ENCODE measurements at regions not wholly inside any gene's neighbourhood (a gene's known extent, or its start where the extent isn't known, plus 50 kb on each side); places are given as distances from the start of the nearest gene placed in this dataset.

DNA sequence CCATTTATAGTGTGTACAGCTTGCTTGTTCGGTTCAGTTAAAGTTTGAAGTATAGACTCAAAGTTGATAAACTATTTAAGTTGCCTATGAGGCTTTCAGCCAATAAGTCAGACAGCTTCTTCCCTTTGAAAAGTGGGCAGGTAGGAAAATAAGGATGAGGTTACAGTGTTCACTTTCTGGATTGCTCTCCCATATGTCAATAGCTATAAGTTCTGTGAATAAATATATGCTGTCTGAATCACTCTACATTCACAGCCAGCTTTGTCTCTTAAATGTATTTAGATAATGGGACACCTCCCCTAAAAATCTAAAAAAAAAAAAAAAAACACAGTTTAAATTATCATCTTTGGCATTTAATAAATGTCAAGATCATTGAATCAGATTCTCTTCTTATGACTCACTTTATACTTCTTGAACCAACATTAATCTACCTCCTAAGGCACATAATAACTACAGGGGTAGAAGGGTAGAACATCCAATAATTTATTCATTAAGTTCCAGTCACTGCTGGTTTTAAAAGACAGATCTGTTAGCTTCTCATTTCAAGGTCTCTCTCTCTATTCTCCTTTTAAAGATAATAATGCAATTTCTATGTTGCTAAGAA lies 126.4 kb upstream of the PCED1B start:
- DNase-seq (ENCODE audit: insufficient read length, low spot score) (no peak), FAIRE-seq (no peak)
- no peak for TF ChIP-seq PAX5 (IDR thresholded peaks at IDR 0.05; ENCODE audit: insufficient read depth, low read length, severe bottlenecking)
- no peak for TF ChIP-seq POU2F2 (IDR thresholded peaks at IDR 0.05; ENCODE audit: low read depth, low read length)
- no peak for TF ChIP-seq POLR2A (IDR thresholded peaks at IDR 0.05; ENCODE audit: low read depth, low read length)
- TF ChIP-seq SPI1 (IDR thresholded peaks at IDR 0.05; ENCODE audit: low read depth, low read length), result no peak
- TF ChIP-seq TAF1 (IDR thresholded peaks at IDR 0.05; ENCODE audit: low read depth, low read length), result no peak
- no peak for TF ChIP-seq POLR2AphosphoS5 (IDR thresholded peaks at IDR 0.05; ENCODE audit: low read depth, low read length)

DNA sequence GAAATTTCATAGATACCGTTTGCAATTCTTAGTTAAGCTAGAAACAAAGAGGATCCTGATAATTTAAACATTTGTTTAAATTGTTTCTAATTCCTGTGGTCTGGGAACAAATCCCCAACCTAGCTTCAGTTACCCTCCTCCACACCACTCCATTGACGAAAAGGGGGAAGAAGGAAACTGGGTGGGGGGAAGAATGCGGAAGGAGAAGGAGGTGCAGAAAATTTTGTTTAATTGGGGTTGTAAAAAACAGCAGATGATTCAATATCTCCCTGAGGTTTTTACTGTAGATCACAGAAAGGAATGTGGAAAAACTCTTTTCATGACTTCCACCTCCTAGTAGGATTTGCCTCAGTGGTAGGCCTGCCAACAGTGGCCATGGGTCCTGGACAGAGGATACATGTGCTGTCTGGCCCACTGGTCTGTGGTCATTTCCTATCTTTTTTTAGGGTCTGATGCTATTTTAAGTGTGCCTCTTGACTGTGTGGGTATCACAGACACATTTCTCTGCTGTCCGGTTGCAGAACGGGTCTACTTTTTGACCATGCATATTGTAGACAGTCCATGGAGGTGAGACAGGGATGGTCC lies 122.9 kb upstream of the PCED1B start:
- FAIRE-seq (no peak), DNase-seq (ENCODE audit: insufficient read length, low spot score) (no peak)
- TF ChIP-seq PAX5 (IDR thresholded peaks at IDR 0.05; ENCODE audit: insufficient read depth, low read length, severe bottlenecking) (no peak), POLR2A (IDR thresholded peaks at IDR 0.05; ENCODE audit: low read depth, low read length) (no peak), POLR2AphosphoS5 (IDR thresholded peaks at IDR 0.05; ENCODE audit: low read depth, low read length) (no peak), TAF1 (IDR thresholded peaks at IDR 0.05; ENCODE audit: low read depth, low read length) (no peak)

DNA sequence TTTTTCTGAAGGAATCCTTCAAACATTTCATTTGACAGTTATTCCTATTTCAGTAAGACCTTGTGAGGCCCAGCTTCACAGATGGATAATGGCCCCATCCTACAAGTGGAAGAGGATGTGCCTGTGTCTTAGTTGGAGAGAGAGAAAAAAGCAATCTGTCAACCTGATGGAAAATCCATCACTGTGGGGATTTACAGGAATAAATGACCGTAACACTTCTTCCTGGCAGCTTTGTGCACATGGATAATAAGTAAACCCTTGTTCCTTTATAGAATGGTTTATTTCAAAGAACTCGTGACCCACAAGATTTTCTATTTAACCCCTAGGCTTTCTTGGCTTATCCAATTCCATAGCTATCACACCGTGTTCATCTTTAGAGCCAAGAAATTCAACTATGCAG lies 121.4 kb upstream of the PCED1B start:
- FAIRE-seq (no peak), DNase-seq (ENCODE audit: insufficient read length, low spot score) (no peak)
- TF ChIP-seq SPI1 (IDR thresholded peaks at IDR 0.05; ENCODE audit: low read depth, low read length), result no peak
- no peak for TF ChIP-seq POLR2A (IDR thresholded peaks at IDR 0.05; ENCODE audit: low read depth, low read length)
- no peak for TF ChIP-seq TAF1 (IDR thresholded peaks at IDR 0.05; ENCODE audit: low read depth, low read length)
- TF ChIP-seq POLR2AphosphoS5 (IDR thresholded peaks at IDR 0.05; ENCODE audit: low read depth, low read length), result no peak
- no peak for TF ChIP-seq PAX5 (IDR thresholded peaks at IDR 0.05; ENCODE audit: insufficient read depth, low read length, severe bottlenecking)
- no peak for TF ChIP-seq POU2F2 (IDR thresholded peaks at IDR 0.05; ENCODE audit: low read depth, low read length)

DNA sequence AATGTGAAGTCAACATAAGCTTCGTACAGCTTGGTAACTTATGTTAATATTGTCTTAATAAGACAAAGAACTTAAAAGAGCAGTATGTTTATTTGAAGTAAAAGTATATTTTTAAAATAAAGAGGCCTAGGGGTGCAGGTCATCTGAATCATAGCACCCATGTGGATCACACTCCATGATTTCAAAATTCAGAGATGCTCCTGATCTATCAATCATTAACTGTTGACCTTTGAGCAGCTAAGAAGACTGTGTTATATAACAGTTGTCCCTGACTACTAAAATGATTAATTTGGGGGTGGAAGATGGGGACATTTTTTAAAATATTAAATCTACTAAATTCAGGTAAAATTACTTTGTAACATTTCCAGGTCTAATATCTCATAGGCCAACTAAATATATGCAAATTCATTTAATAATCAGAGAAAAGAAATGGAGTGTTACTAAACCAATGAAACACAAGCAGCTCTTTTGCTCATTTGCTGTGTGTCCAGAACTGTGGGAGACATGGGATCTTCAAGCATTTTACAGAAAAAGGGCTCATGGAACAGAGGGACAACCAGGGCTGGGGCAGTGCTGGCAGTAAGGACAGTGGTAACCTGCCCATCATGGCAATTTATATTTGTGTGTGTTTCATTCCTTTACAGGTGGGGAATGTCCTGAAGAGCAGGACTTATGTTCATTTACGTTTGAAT lies 120.7 kb upstream of the PCED1B start:
- TF ChIP-seq POU2F2 (IDR thresholded peaks at IDR 0.05; ENCODE audit: low read depth, low read length), result no peak
- no peak for TF ChIP-seq POLR2AphosphoS5 (IDR thresholded peaks at IDR 0.05; ENCODE audit: low read depth, low read length)
- no peak for TF ChIP-seq PAX5 (IDR thresholded peaks at IDR 0.05; ENCODE audit: insufficient read depth, low read length, severe bottlenecking)
- TF ChIP-seq TAF1 (IDR thresholded peaks at IDR 0.05; ENCODE audit: low read depth, low read length), result no peak
- no peak for TF ChIP-seq POLR2A (IDR thresholded peaks at IDR 0.05; ENCODE audit: low read depth, low read length)
- TF ChIP-seq SPI1 (IDR thresholded peaks at IDR 0.05; ENCODE audit: low read depth, low read length), result no peak
- DNase-seq (ENCODE audit: insufficient read length, low spot score) (no peak), FAIRE-seq (no peak)

DNA sequence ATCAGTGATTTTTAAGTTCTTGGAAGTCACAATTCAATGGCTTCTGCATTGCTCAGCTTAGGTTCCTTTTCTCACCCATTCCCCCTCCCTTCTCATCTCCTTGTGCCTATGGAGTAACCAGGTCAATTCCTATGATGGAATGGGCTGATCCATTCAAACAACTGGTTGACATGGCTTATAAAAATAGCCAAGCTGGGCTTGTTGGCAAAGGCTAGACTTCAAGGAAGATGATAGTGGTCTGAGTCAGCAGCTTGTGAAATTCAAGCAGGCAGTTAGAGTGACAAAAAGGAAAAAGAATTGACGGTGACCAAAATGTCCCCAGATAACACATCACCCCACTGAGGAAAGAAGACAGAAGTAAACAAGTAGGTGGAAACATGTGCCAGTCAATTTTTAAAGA lies 119.9 kb upstream of the PCED1B start:
- no peak for FAIRE-seq
- TF ChIP-seq TAF1 (IDR thresholded peaks at IDR 0.05; ENCODE audit: low read depth, low read length) (no peak), POU2F2 (IDR thresholded peaks at IDR 0.05; ENCODE audit: low read depth, low read length) (no peak), POLR2A (IDR thresholded peaks at IDR 0.05; ENCODE audit: low read depth, low read length) (no peak)

DNA sequence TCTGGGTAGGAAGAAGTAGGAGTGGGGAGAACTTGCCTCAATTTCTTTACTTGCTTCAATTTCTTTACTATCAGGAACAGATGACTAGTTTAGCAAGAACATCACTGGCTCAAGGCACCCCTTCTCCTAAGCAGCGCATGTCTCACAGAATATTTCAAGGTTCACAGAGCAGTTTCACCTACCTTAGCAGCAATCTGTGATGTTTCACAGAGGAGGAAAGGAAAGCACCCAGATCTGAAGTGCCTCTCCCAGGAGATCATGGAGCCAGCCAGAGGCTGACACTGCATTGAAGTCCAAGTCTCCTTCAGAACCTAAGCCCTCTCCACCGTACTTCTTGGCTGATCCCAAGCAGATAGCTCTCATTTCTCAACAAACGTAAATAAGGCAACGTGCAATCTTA lies 118.7 kb upstream of the PCED1B start:
- FAIRE-seq (no peak), DNase-seq (ENCODE audit: insufficient read length, low spot score) (no peak)
- TF ChIP-seq POLR2A (IDR thresholded peaks at IDR 0.05; ENCODE audit: low read depth, low read length) (no peak), POLR2AphosphoS5 (IDR thresholded peaks at IDR 0.05; ENCODE audit: low read depth, low read length) (no peak)

More for the DNA sequence above, 119.9 kb upstream of the PCED1B start:
- DNase-seq (ENCODE audit: insufficient read length, low spot score), result no peak

DNA sequence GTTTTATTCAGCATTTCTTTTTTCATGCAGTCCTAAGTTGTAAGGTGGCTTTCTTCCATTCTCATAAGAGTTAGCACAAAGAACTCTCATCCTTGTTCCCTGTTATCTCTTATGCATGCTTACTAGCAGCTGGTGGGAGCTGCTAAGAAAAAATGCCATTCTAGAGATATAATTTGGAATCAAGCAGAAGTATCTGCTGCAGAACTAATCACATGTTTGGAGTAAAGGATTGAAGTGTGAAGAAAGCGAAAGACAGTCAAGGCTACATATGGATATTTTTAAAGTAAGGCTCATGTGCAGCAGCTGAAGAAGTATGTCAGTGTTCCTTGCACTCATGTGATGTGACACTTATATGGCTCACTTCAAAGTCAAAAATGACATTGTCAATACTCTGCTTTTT lies 116.2 kb upstream of the PCED1B start:
- no peak for DNase-seq (ENCODE audit: insufficient read length, low spot score)
- TF ChIP-seq SPI1 (IDR thresholded peaks at IDR 0.05; ENCODE audit: low read depth, low read length) (no peak), POLR2AphosphoS5 (IDR thresholded peaks at IDR 0.05; ENCODE audit: low read depth, low read length) (no peak), PAX5 (IDR thresholded peaks at IDR 0.05; ENCODE audit: insufficient read depth, low read length, severe bottlenecking) (no peak), POLR2A (IDR thresholded peaks at IDR 0.05; ENCODE audit: low read depth, low read length) (no peak), POU2F2 (IDR thresholded peaks at IDR 0.05; ENCODE audit: low read depth, low read length) (no peak), TAF1 (IDR thresholded peaks at IDR 0.05; ENCODE audit: low read depth, low read length) (no peak)
- no peak for FAIRE-seq

DNA sequence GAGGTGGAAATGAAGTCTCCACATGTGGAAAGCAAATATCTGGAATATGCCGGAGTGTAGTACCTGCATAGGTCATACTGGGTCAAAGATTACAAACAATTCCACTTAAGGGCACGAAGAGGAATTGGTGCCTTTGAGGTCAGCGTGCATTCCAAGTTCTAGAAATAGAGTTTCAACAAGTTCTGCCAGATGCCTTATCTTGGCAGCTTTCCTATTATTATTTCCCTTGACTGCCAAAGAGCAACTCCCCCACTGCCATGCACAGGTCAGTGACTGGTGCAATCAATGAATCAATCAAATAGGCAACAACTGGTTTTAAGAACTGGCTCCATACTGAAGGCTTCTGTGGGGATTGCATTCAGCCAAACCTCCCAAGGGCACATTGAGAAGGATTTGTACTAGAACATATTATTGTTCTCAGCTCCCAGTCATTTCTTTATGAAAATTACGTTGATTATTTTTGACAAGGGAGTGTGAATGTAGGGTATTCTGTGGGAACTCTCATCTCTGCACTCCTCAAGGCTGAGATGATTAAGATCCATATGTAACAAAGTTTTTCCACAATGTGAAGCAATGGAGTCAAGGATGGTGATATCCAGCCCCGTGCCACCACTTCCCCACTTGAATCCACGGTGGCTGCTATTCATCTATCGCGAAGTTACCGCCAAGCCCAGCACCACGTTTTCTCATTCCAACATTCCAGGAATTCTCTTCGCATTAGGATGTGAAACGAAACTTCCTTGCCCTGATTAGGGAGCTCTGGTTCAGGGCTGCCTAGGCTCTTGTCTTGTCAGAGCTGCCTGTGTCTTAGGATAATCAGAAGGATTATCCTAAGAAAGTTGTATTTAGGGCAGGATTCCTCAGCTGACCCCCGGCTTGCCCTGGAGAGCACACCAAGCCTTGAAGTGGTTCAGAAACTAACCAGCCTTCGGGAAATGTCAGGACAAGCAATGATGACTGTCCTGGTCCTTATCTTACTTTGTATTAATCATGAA lies 115.1 kb upstream of the PCED1B start:
- FAIRE-seq, result no peak
- no peak for DNase-seq (ENCODE audit: insufficient read length, low spot score)
- TF ChIP-seq TAF1 (IDR thresholded peaks at IDR 0.05; ENCODE audit: low read depth, low read length), result no peak

DNA sequence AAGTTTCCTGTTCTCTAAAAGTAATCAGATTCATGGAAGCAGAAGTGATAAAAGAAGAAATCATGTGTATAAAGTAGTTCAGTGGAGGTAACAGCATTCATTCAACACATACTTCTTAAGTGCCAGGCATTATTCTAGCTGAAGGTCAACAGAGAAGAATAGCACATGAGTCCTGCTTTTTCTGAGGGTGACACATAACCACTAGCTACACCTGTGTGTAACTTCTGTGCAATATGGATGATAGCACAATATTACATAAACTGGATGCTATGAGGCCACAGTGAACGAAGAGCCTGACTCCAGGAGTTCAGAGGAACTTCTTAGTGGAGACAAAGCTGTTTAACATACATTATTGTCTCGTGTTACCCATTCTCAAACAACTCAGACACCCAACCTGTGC lies 114.3 kb upstream of the PCED1B start:
- DNase-seq (ENCODE audit: insufficient read length, low spot score) (no peak), FAIRE-seq (no peak)
- TF ChIP-seq TAF1 (IDR thresholded peaks at IDR 0.05; ENCODE audit: low read depth, low read length) (no peak), POLR2A (IDR thresholded peaks at IDR 0.05; ENCODE audit: low read depth, low read length) (no peak), PAX5 (IDR thresholded peaks at IDR 0.05; ENCODE audit: insufficient read depth, low read length, severe bottlenecking) (no peak), POLR2AphosphoS5 (IDR thresholded peaks at IDR 0.05; ENCODE audit: low read depth, low read length) (no peak), POU2F2 (IDR thresholded peaks at IDR 0.05; ENCODE audit: low read depth, low read length) (no peak), SPI1 (IDR thresholded peaks at IDR 0.05; ENCODE audit: low read depth, low read length) (no peak)

Measured in GM12891 (cell line).